HEK293 (cell line): ENCODE measurements at regions not wholly inside any gene's neighbourhood (a gene's known extent, or its start where the extent isn't known, plus 50 kb on each side); places are given as distances from the start of the nearest gene placed in this dataset.

Experiments
- TCF7L2 ChIP-seq: IDR thresholded peaks from 2 replicates; pipeline ENCODE4 v1.6.1; 2011; ENCODE audit warnings: low read depth, mild to moderate bottlenecking, inconsistent platforms, low read length, moderate library complexity, borderline replicate concordance
- ZBTB17 ChIP-seq: fragments of 450-650 bp; formaldehyde crosslinking; IDR thresholded peaks from 2 replicates; pipeline ENCODE4 v1.5.1; 2016; ENCODE audit warnings: missing biosample characterization, missing genetic modification characterization
- ZNF133 ChIP-seq: fragments of 450-650 bp; formaldehyde crosslinking; IDR thresholded peaks from 2 replicates; pipeline ENCODE4 v1.5.1; 2016; ENCODE audit warnings: missing biosample characterization, missing genetic modification characterization
- ZNF274 ChIP-seq, 2 experiments: fragments of 200-500 bp in 1 of 2; fragments of 450-650 bp in 1 of 2; sonication (Bioruptor generic) in 1 of 2; formaldehyde crosslinking in 1 of 2; IDR thresholded peaks; 2 replicates each; pipeline versions ENCODE4 v1.5.1 to v1.6.1; 2014 to 2016; ENCODE audit warnings: borderline replicate concordance in 1 of 2, inconsistent platforms in 1 of 2, low read length in 1 of 2, missing biosample characterization in 1 of 2, missing genetic modification characterization in 1 of 2
- ZNF366 ChIP-seq: fragments of 450-650 bp; formaldehyde crosslinking; conservative IDR thresholded peaks from 2 replicates; pipeline ENCODE4 v1.5.1; 2016; ENCODE audit warnings: missing biosample characterization, missing genetic modification characterization
- ZNF501 ChIP-seq: fragments of 450-650 bp; formaldehyde crosslinking; IDR thresholded peaks from 2 replicates; pipeline ENCODE4 v1.5.1; 2016; ENCODE audit warnings: missing biosample characterization, missing genetic modification characterization
- ZNF76 ChIP-seq: fragments of 450-650 bp; formaldehyde crosslinking; IDR thresholded peaks from 2 replicates; pipeline ENCODE4; 2016; ENCODE audit warnings: low read depth, missing biosample characterization, missing genetic modification characterization, borderline replicate concordance
- TF ChIP-seq, protein P1 (sequence below): sonication (generic); formaldehyde crosslinking; IDR thresholded peaks from 2 replicates; pipeline ENCODE4 v1.8.1; 2022; ENCODE audit warnings: mild to moderate bottlenecking, moderate library complexity, missing genetic modification reagents
- TF ChIP-seq, protein P2 (sequence below): fragments of 450-650 bp; formaldehyde crosslinking; IDR thresholded peaks from 2 replicates; pipeline ENCODE4 v1.5.1; 2016; ENCODE audit warnings: missing biosample characterization, missing genetic modification characterization
- TF ChIP-seq, protein P3 (sequence below): fragments of 450-650 bp; formaldehyde crosslinking; IDR thresholded peaks from 2 replicates; pipeline ENCODE4 v1.5.1; 2016; ENCODE audit warnings: missing biosample characterization, missing genetic modification characterization
- TF ChIP-seq, protein P4 (sequence below): fragments of 450-650 bp; formaldehyde crosslinking; IDR thresholded peaks from 2 replicates; pipeline ENCODE4 v1.5.1; 2016; ENCODE audit warnings: missing biosample characterization, missing genetic modification characterization
- TF ChIP-seq, protein P5 (sequence below): fragments of 450-650 bp; formaldehyde crosslinking; IDR thresholded peaks from 2 replicates; pipeline ENCODE4 v1.5.1; 2016; ENCODE audit warnings: missing biosample characterization, missing genetic modification characterization
- TF ChIP-seq, protein P6 (sequence below): fragments of 450-650 bp; formaldehyde crosslinking; IDR thresholded peaks from 2 replicates; pipeline ENCODE4 v1.5.1; 2016; ENCODE audit warnings: missing biosample characterization, missing genetic modification characterization

DNA sequence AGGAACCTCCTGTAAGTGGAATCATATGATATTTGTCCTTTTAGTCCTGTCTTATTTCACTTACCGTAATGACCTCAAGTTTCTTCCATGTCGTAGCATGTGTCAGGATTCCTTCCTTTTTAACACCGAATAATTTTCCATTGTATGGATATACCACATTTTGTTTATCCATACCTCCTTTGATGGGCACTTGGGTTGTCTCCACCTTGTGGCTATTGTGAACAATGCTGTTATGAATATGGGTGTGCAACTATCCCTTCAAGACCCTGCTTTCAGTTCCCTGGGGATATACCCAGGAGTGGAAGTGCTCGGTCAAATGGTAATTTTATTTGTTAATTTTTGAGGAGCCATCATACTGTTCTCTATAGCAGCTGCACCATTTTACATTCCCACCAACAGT, 244.9 kb upstream of the BLID start:
- TF ChIP-seq ZNF501 (tag by site-specific recombination) (no peak), ZNF366 (tag by site-specific recombination) (no peak), ZNF274 (IDR thresholded peaks at IDR 0.05; ENCODE audit: low read length) (no peak), ZNF274 (tag by site-specific recombination; IDR thresholded peaks at IDR 0.05; ENCODE audit: borderline replicate concordance) (no peak), ZBTB17 (tag by site-specific recombination) (no peak), ZNF133 (no peak), ZNF76 (no peak), TCF7L2 (no peak)
- TF ChIP-seq, protein P1, sequence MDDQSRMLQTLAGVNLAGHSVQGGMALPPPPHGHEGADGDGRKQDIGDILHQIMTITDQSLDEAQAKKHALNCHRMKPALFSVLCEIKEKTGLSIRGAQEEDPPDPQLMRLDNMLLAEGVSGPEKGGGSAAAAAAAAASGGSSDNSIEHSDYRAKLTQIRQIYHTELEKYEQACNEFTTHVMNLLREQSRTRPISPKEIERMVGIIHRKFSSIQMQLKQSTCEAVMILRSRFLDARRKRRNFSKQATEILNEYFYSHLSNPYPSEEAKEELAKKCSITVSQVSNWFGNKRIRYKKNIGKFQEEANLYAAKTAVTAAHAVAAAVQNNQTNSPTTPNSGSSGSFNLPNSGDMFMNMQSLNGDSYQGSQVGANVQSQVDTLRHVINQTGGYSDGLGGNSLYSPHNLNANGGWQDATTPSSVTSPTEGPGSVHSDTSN (CRISPR knock-in tag), result no peak
- TF ChIP-seq, protein P2, sequence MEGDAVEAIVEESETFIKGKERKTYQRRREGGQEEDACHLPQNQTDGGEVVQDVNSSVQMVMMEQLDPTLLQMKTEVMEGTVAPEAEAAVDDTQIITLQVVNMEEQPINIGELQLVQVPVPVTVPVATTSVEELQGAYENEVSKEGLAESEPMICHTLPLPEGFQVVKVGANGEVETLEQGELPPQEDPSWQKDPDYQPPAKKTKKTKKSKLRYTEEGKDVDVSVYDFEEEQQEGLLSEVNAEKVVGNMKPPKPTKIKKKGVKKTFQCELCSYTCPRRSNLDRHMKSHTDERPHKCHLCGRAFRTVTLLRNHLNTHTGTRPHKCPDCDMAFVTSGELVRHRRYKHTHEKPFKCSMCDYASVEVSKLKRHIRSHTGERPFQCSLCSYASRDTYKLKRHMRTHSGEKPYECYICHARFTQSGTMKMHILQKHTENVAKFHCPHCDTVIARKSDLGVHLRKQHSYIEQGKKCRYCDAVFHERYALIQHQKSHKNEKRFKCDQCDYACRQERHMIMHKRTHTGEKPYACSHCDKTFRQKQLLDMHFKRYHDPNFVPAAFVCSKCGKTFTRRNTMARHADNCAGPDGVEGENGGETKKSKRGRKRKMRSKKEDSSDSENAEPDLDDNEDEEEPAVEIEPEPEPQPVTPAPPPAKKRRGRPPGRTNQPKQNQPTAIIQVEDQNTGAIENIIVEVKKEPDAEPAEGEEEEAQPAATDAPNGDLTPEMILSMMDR (tag by site-specific recombination), result no peak
- TF ChIP-seq, protein P3, sequence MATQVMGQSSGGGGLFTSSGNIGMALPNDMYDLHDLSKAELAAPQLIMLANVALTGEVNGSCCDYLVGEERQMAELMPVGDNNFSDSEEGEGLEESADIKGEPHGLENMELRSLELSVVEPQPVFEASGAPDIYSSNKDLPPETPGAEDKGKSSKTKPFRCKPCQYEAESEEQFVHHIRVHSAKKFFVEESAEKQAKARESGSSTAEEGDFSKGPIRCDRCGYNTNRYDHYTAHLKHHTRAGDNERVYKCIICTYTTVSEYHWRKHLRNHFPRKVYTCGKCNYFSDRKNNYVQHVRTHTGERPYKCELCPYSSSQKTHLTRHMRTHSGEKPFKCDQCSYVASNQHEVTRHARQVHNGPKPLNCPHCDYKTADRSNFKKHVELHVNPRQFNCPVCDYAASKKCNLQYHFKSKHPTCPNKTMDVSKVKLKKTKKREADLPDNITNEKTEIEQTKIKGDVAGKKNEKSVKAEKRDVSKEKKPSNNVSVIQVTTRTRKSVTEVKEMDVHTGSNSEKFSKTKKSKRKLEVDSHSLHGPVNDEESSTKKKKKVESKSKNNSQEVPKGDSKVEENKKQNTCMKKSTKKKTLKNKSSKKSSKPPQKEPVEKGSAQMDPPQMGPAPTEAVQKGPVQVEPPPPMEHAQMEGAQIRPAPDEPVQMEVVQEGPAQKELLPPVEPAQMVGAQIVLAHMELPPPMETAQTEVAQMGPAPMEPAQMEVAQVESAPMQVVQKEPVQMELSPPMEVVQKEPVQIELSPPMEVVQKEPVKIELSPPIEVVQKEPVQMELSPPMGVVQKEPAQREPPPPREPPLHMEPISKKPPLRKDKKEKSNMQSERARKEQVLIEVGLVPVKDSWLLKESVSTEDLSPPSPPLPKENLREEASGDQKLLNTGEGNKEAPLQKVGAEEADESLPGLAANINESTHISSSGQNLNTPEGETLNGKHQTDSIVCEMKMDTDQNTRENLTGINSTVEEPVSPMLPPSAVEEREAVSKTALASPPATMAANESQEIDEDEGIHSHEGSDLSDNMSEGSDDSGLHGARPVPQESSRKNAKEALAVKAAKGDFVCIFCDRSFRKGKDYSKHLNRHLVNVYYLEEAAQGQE (tag by site-specific recombination), result no peak
- TF ChIP-seq, protein P4, sequence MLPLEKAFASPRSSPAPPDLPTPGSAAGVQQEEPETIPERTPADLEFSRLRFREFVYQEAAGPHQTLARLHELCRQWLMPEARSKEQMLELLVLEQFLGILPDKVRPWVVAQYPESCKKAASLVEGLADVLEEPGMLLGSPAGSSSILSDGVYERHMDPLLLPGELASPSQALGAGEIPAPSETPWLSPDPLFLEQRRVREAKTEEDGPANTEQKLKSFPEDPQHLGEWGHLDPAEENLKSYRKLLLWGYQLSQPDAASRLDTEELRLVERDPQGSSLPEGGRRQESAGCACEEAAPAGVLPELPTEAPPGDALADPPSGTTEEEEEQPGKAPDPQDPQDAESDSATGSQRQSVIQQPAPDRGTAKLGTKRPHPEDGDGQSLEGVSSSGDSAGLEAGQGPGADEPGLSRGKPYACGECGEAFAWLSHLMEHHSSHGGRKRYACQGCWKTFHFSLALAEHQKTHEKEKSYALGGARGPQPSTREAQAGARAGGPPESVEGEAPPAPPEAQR, result no peak
- TF ChIP-seq, protein P5, sequence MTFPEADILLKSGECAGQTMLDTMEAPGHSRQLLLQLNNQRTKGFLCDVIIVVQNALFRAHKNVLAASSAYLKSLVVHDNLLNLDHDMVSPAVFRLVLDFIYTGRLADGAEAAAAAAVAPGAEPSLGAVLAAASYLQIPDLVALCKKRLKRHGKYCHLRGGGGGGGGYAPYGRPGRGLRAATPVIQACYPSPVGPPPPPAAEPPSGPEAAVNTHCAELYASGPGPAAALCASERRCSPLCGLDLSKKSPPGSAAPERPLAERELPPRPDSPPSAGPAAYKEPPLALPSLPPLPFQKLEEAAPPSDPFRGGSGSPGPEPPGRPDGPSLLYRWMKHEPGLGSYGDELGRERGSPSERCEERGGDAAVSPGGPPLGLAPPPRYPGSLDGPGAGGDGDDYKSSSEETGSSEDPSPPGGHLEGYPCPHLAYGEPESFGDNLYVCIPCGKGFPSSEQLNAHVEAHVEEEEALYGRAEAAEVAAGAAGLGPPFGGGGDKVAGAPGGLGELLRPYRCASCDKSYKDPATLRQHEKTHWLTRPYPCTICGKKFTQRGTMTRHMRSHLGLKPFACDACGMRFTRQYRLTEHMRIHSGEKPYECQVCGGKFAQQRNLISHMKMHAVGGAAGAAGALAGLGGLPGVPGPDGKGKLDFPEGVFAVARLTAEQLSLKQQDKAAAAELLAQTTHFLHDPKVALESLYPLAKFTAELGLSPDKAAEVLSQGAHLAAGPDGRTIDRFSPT (tag by site-specific recombination), result no peak
- TF ChIP-seq, protein P6, sequence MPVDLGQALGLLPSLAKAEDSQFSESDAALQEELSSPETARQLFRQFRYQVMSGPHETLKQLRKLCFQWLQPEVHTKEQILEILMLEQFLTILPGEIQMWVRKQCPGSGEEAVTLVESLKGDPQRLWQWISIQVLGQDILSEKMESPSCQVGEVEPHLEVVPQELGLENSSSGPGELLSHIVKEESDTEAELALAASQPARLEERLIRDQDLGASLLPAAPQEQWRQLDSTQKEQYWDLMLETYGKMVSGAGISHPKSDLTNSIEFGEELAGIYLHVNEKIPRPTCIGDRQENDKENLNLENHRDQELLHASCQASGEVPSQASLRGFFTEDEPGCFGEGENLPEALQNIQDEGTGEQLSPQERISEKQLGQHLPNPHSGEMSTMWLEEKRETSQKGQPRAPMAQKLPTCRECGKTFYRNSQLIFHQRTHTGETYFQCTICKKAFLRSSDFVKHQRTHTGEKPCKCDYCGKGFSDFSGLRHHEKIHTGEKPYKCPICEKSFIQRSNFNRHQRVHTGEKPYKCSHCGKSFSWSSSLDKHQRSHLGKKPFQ (tag by site-specific recombination), result no peak
